Liver (tissue), 8 donors: ENCODE measurements at regions not wholly inside any gene's neighbourhood (a gene's known extent, or its start where the extent isn't known, plus 50 kb on each side); places are given as distances from the start of the nearest gene placed in this dataset.

Experiments
- DNase-seq: peaks from one replicate; pipeline ENCODE4 v3.0.0-alpha.2; 2017; ENCODE audit warnings: low spot score
- H3K27ac ChIP-seq, 2 donors: one replicate each; pipeline ENCODE4 v1.7.0; 2013; ENCODE audit warnings: inconsistent platforms in 2 of 2, low read length in 2 of 2, control low read depth in 1 of 2, low read depth in 1 of 2, mild to moderate bottlenecking in 1 of 2
- H3K27me3 ChIP-seq, 4 donors: one replicate each; pipeline versions ENCODE4 v1.6.1 to v1.7.0; 2013; ENCODE audit warnings: low read length in 3 of 4, inconsistent platforms in 1 of 4, mild to moderate bottlenecking in 1 of 4, moderate library complexity in 1 of 4; ENCODE audit not compliant: control insufficient read depth in 4 of 4, insufficient read depth in 4 of 4
- H3K36me3 ChIP-seq, 4 donors: one replicate each; pipeline versions ENCODE4 v1.6.1 to v1.7.0; 2013; ENCODE audit warnings: low read length in 3 of 4, mild to moderate bottlenecking in 3 of 4, low read depth in 1 of 4, moderate library complexity in 1 of 4; ENCODE audit not compliant: control insufficient read depth in 4 of 4, insufficient read depth in 3 of 4
- H3K4me1 ChIP-seq, 4 donors: one replicate each; pipeline versions ENCODE4 v1.6.1 to v1.7.0; 2013; ENCODE audit warnings: low read length in 3 of 4, mild to moderate bottlenecking in 3 of 4, moderate library complexity in 1 of 4; ENCODE audit not compliant: control insufficient read depth in 4 of 4, insufficient read depth in 4 of 4
- H3K4me3 ChIP-seq, 3 donors: one replicate each; pipeline versions ENCODE4 v1.6.1 to v1.7.0; 2013; ENCODE audit warnings: low read length in 3 of 3, control low read depth in 1 of 3, low read depth in 1 of 3, mild to moderate bottlenecking in 1 of 3
- H3K9ac ChIP-seq, 2 donors: one replicate each; pipeline ENCODE4 v1.7.0; 2013; ENCODE audit warnings: low read length in 2 of 2, mild to moderate bottlenecking in 2 of 2, moderate library complexity in 2 of 2, control low read depth in 1 of 2, low read depth in 1 of 2
- H3K9me3 ChIP-seq, 4 donors: one replicate each; pipeline versions ENCODE4 v1.6.1 to v1.7.0; 2013; ENCODE audit warnings: low read length in 3 of 4; ENCODE audit not compliant: control insufficient read depth in 4 of 4
- ATF3 ChIP-seq: IDR thresholded peaks from 2 replicates; pipeline ENCODE4 v1.6.1; 2016; ENCODE audit warnings: antibody characterized with exemption
- CTCF ChIP-seq: fragments of 150-350 bp; IDR thresholded peaks from 2 replicates; pipeline ENCODE4 v1.5.1; 2017; ENCODE audit warnings: improper control_type of control experiment, low read depth, low read length; ENCODE audit not compliant: missing input control
- EGR1 ChIP-seq, 2 donors: IDR thresholded peaks; 2 replicates each; pipeline ENCODE4 v1.6.1; 2016 to 2018; ENCODE audit warnings: antibody characterized with exemption in 2 of 2, low read depth in 2 of 2
- FOXA1 ChIP-seq: IDR thresholded peaks from 2 replicates; pipeline ENCODE4 v1.6.1; 2016; ENCODE audit warnings: antibody characterized with exemption
- FOXA2 ChIP-seq: IDR thresholded peaks from 2 replicates; pipeline ENCODE4 v1.6.1; 2016; ENCODE audit warnings: antibody characterized with exemption
- GABPA ChIP-seq, 2 donors: IDR thresholded peaks in 1 of 2; conservative IDR thresholded peaks in 1 of 2; 2 replicates each; pipeline ENCODE4 v1.6.1; 2016; ENCODE audit warnings: antibody characterized with exemption in 2 of 2, mild to moderate bottlenecking in 1 of 2, moderate library complexity in 1 of 2
- HNF4G ChIP-seq: IDR thresholded peaks from 2 replicates; pipeline ENCODE4 v1.6.1; 2016; ENCODE audit warnings: antibody characterized with exemption
- NR2F2 ChIP-seq: IDR thresholded peaks from 2 replicates; pipeline ENCODE4 v1.6.1; 2016; ENCODE audit warnings: antibody characterized with exemption
- RAD21 ChIP-seq, 2 donors: IDR thresholded peaks; 2 replicates each; pipeline ENCODE4 v1.6.1; 2016; ENCODE audit warnings: antibody characterized with exemption in 2 of 2, mild to moderate bottlenecking in 2 of 2
- YY1 ChIP-seq: IDR thresholded peaks from 2 replicates; pipeline ENCODE4 v1.6.1; 2016; ENCODE audit warnings: antibody characterized with exemption, mild to moderate bottlenecking
- WGBS: extraction: QIAGEN DNeasy Blood & Tissue Kit; methylation state at CpG from one replicate; pipeline ENCODE4 v1.1.7; 2013; 5-methylcytosine and 5-hydroxymethylcytosine counted together
- TF ChIP-seq, protein P1 (sequence below): IDR thresholded peaks from 2 replicates; pipeline ENCODE4 v1.6.1; 2016; ENCODE audit warnings: antibody characterized with exemption, mild to moderate bottlenecking
- donor health status: healthy.
- donor health status: healthy.
- donor health status: healthy.
- donor health status: healthy.
- donor health status: healthy.

GRCh38 chr7:35334506-35334905 is 80.6 kb upstream of the TBX20 start:
- Histone ChIP-seq H3K27me3 (no peaks in the 10 kb centered on the region), H3K9me3 (no peaks in the 10 kb centered on the region), H3K4me3 (no peak overlapping the region), H3K9ac (no peak overlapping the region), H3K4me1 (no peaks in the 10 kb centered on the region), H3K27ac (no peak overlapping the region), H3K36me3 (no peaks in the 10 kb centered on the region)
- TF ChIP-seq FOXA2 (no peak), HNF4G (no peak), CTCF (no peak), RAD21 (IDR thresholded peaks at IDR 0.05) (no peak), GABPA (IDR thresholded peaks at IDR 0.05 in 1 of 2, conservative IDR thresholded peaks at IDR 0.05 in 1 of 2) (no peak), ATF3 (no peak)
- TF ChIP-seq, protein P1, sequence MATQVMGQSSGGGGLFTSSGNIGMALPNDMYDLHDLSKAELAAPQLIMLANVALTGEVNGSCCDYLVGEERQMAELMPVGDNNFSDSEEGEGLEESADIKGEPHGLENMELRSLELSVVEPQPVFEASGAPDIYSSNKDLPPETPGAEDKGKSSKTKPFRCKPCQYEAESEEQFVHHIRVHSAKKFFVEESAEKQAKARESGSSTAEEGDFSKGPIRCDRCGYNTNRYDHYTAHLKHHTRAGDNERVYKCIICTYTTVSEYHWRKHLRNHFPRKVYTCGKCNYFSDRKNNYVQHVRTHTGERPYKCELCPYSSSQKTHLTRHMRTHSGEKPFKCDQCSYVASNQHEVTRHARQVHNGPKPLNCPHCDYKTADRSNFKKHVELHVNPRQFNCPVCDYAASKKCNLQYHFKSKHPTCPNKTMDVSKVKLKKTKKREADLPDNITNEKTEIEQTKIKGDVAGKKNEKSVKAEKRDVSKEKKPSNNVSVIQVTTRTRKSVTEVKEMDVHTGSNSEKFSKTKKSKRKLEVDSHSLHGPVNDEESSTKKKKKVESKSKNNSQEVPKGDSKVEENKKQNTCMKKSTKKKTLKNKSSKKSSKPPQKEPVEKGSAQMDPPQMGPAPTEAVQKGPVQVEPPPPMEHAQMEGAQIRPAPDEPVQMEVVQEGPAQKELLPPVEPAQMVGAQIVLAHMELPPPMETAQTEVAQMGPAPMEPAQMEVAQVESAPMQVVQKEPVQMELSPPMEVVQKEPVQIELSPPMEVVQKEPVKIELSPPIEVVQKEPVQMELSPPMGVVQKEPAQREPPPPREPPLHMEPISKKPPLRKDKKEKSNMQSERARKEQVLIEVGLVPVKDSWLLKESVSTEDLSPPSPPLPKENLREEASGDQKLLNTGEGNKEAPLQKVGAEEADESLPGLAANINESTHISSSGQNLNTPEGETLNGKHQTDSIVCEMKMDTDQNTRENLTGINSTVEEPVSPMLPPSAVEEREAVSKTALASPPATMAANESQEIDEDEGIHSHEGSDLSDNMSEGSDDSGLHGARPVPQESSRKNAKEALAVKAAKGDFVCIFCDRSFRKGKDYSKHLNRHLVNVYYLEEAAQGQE: no peak
- 74% methylated on average over 3 of the region's 3 CpGs for WGBS
- DNase-seq: no peak

DNA sequence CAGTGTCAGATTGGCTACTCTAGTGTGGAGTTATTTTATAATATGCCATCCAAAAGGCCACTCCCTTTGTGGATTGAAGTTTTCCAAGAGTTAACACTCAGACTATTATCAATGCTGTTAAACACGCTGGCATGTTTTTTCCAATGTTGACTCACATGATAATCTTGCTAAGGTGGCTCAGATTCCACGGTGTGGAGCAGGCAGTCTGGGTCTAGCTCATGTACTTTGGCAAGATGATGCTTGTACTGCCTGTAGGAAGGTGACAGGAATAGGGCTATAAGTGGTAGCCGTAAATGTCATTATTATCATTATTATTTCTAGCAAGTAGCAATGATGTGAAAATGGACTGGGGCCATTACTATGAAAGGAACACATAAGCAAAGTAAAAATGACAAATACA is 79.4 kb upstream of the TBX20 start:
- Histone ChIP-seq H3K36me3 (no peaks in the 10 kb centered on the region), H3K27ac (no peak overlapping the region), H3K4me3 (no peak overlapping the region), H3K27me3 (no peaks in the 10 kb centered on the region), H3K4me1 (no peaks in the 10 kb centered on the region), H3K9me3 (no peaks in the 10 kb centered on the region), H3K9ac (no peak overlapping the region)
- WGBS: 76% methylated on average over 3 of the region's 3 CpGs
- no peak for DNase-seq
- no peak for TF ChIP-seq ATF3
- no peak for TF ChIP-seq YY1
- TF ChIP-seq NR2F2: no peak
- no peak for TF ChIP-seq FOXA1
- TF ChIP-seq EGR1 (IDR thresholded peaks at IDR 0.05; ENCODE audit: low read depth in 2 of 2): no peak
- no peak for TF ChIP-seq RAD21 (IDR thresholded peaks at IDR 0.05)
- TF ChIP-seq FOXA2: no peak
- TF ChIP-seq HNF4G: no peak
